ENCODE measurements at regions not wholly inside any gene's neighbourhood (a gene's known extent, or its start where the extent isn't known, plus 50 kb on each side); places are given as distances from the start of the nearest gene placed in this dataset.
"Not testable (repeated sequence)": the region's sequence is repeated elsewhere in the genome, so short reads cannot be mapped to it uniquely, and the experiment has no call there.

- no peak for DNase-seq (ENCODE audit: low read depth)
Observed at GRCh38 chr5:92554447-92555085, 1026.5 kb downstream of the NR2F1-AS1 start.

DNA sequence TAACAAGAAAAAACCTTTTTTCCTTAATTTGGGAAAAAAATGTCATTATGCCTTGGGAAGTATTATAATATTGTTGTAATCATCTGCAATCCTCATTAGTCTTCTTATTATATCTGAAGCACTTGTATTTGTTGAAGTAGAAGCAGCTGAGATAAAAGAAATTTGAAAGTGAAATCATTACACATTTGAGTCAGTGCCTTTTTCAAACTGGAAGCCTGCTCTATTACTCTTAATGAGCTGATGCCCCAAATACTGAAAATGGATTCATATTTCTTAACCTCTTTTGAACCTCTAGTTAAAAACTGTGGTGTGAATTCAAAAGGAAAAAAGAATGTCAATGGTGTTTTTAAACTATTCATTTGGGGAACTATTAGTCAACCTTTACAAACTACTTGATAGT, 1027.7 kb downstream of the NR2F1-AS1 start:
- no peak for DNase-seq (ENCODE audit: low read depth)

DNA sequence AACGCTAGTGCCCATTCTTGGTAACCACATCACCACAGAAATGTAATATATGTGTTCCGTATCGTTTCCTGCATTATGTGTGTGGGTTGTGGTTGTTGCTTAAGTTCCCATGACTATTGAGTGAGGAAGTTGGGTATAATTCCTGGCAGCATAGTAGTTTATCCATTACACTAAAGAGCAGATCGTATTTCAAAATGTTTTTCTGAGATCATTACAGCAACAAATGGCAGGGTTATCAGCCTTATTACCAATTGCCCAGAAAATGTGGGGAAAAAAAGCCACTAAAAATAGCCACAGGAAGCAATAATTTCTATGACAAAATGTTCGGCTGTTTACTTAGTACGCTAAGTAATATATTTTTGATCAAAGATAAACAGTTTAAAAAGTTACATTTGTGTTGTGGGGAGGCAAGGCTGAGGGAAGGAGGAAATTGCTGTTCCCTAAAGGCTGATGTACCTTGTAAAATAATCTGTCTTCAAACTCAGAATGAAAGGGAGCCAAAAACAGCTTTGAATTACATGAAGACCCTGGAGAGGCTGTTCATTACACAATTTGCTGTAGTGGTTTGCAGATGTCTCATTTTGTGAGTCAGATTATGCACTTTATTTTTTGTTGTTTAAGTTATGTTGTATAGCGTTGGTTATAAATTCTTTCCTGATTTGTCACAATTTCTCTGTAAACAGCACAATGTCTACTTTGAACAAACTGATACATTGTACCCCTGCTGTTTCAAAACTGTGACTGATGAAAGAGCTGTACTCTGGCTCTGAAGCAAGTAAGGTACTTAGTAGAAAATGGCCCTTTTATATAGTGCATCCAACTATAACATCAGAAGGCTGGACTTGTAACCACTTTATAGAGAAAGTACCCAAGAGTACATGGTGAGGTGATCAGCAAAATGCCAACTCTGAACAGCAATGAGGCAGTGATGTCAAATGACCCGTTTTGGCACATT, 1028.5 kb downstream of the NR2F1-AS1 start:
- DNase-seq (ENCODE audit: low read depth), result peak; percentile 94

GRCh38 chr5:92548346-92548745, 1032.7 kb downstream of the NR2F1-AS1 start:
- DNase-seq (ENCODE audit: low read depth), result no peak

- DNase-seq (ENCODE audit: low read depth), result no peak
Observed at GRCh38 chr5:92544596-92544995, 1036.4 kb downstream of the NR2F1-AS1 start.

DNA sequence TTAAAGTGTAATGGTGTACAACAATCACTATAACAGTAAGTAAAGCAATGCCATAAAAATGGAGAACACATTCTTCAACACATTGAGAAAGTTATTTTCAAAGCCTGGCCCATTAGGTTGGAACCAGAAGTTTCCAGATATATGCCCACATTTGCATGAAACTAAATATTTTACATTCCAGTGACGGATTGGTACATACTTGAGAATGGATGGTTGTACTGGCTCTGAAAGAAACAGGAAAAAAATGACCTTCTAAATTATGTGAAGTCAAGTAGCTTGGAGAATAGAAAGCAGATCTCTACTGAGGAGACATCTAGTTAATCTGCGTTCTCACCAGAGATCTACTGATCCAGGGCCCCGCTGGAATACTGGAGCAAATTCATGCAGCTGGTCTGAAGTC, 1037.0 kb downstream of the NR2F1-AS1 start:
- DNase-seq (ENCODE audit: low read depth), result no peak

DNA sequence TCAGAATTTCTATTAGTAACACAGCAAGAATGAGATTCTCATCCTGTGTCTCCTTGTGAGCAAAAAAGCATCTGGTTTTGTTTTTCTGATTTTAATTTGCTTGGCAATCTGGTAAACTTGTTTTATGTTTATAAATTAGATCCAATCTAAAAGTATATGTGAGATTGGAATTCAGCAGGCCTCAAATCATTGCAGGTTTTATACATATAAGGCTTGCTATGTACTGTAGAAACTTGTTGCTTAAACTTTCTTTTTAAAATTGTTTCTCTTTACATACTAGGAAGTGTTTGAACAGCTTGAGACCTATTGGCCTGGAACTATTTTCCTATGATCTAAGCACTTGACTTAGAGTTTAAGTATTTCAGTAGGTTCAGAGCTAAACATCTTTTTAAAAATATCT, 1037.8 kb downstream of the NR2F1-AS1 start:
- no peak for DNase-seq (ENCODE audit: low read depth)

DNA sequence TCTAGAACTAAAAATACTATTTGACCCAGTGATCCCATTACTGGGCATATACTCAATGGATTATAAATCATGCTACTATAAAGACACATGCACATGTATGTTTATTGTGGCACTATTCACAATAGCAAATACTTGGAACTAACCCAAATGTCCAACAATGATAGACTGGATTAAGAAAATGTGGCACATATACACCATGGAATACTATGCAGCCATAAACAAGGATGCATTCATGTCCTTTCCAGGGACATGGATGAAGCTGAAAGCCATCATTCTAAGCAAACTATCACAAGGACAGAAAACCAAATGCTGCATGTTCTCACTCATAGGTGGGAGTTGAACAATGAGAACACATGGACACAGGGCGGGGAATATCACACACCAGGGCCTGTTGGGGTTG, 1039.0 kb downstream of the NR2F1-AS1 start:
- DNase-seq (ENCODE audit: low read depth), result not testable (repeated sequence)

DNA sequence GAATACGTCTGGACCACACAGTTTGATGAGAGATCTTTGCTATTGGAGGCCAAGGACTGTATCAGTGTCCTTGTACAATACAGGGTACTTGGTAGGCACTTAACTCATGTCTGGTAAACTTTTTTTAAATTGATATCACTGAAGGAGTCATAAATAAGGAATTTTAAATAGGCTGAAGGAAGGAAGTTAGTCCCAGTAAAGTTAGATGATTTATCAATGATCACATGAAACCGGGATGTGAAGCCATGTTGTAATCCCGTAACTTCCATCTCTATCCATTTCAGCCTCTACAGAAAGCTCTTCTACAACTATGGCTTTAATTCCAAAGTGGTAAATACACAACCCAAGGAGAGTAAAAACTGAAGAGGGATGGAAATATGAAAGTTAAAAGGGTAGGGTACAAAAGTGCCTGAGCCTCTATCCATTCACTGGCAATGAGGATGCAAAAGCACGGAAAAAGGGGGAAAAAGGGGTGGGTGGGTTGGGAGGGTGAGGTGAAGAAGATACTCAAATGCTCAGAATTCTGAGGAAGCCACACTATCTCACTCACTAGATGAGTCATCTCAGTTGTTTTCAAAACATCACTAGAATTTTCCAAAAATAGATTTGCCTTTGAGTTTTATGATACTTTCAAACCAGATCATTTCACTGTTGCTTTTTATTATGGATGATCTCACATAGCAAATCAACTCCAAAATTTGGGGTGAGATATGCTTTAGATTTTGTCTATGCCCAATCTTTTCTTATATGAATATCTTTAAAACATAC, 1053.5 kb downstream of the NR2F1-AS1 start:
- no peak for DNase-seq (ENCODE audit: low read depth)

GRCh38 chr5:92525131-92525530, 1055.9 kb downstream of the NR2F1-AS1 start:
- no peak for DNase-seq (ENCODE audit: low read depth)

DNA sequence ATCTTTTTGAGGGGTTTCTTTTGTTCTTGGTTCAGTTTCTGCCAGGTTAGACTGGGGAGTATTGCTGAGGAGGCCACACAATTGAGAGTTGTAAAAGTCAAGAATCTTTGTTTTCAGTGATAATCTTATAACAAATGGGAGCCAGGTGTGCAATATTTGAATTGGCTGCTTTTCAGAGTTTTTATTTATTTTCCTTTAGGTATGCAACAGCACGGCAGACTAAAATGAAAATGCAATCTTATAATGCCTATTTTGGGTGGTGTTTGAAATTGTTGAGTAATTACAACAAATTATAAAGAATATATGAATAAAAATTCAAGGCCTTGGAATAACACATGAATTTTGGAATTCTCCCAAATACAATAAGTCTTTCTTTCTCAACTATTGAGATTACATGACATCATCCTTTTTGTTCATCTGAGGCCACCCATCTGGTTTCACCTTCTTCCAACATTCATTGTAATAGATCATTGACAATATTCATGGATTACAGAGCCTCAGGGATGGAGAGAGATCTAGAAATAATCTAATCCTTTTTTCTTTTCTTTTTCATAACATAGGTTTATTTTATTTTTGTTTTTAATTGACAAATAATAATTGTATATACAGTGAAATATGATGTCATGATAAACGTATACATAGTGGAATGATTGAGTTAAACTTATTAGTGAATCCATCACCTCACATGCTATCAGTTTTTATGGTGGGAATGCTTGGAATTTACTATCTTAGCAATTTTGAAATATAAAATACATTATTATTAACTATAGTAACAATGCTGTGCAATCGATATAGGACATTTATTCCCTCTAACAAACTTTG, 1061.0 kb downstream of the NR2F1-AS1 start:
- no peak for DNase-seq (ENCODE audit: low read depth)

DNA sequence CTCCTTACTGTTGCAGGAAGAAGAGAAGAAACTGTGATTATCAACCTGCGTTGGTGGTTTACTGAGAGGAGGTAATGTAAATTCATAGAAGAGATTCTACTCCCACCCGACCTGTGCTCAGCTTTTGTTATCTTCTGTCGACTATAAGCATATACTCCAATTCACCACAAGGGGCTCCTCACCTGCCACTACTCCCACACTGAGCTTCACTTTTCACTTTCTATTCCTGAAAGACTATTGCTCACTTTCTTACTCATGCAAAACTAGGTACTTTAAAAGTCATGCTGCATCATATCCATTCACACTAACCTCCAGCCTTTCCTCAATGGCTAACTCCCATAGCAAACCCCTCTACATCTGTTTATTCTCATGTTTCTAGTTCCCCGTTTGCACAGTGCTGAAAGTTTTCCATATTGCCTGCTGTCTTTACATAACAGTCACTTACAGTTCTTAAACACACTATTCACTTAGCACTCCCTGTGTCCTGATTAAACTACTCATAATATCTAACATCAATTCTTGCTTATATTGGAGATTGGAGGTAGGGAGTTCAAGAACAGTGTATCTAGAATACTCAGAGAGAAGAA, 1062.6 kb downstream of the NR2F1-AS1 start:
- peak; percentile 23 for DNase-seq (ENCODE audit: low read depth)

- DNase-seq (ENCODE audit: low read depth), result no peak
Observed at GRCh38 chr5:92514896-92515295, 1066.1 kb downstream of the NR2F1-AS1 start.

DNA sequence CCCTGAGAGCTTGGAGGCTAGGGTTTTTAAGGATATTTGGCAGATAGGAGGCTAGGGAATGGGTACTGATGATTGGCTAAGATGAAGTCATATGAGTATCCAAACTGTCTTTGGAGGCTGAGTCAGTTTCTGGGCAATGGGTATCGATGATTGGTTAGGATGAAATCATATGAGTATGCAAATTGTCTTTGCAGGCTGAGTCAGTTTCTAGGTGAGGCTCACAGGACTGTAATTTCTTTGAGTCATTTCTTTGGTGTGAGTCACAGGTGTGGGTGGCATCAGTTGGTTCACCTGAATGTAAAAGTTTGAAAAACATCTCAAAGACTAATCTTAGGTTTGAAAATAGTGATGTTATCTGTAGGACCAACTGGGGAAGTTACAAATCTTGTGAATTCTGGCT, 1068.0 kb downstream of the NR2F1-AS1 start:
- DNase-seq (ENCODE audit: low read depth), result no peak

GRCh38 chr5:92508271-92508670, 1072.7 kb downstream of the NR2F1-AS1 start:
- no peak for DNase-seq (ENCODE audit: low read depth)

DNA sequence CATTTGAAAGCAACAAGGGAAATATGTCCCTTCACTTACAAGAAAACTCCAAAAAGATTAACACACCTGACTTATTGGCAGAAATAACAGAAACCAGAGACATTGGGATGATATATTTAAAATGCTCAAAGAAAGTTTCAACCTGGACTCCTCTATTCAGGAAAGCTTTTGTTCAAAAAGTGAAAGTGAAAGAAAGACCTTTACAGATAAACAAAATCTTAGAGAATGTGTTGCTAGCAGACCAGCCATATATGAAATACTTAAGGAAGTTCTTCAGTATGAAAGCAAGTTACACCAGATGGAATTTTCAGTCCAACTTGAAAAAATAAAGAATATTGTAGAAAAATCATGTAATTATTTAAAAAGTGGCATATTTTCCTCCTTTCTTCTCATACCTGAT, 1075.1 kb downstream of the NR2F1-AS1 start:
- DNase-seq (ENCODE audit: low read depth), result no peak

- DNase-seq (ENCODE audit: low read depth), result no peak
Observed at GRCh38 chr5:92505145-92505544, 1075.9 kb downstream of the NR2F1-AS1 start.

- no peak for DNase-seq (ENCODE audit: low read depth)
Observed at GRCh38 chr5:92504346-92504745, 1076.7 kb downstream of the NR2F1-AS1 start.

DNA sequence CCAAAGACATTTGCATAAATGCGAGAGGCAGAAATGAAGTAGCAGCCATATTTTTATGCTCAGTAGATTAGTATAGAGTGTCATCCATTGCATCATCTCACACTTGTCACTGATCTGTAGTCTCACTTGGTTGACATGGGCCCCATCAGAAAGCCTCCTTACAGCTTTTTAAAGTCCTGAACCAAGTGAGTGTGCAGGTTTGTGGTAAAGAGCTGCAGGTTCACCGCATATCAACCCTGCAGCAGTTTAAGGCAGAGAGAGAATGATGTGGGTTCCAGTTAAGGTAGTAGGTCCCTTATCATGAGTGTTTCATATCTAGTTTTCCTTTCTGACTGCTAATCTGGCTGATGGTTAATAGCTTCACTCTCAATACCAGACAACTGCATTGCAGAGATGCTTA, 1080.3 kb downstream of the NR2F1-AS1 start:
- no peak for DNase-seq (ENCODE audit: low read depth)

DNA sequence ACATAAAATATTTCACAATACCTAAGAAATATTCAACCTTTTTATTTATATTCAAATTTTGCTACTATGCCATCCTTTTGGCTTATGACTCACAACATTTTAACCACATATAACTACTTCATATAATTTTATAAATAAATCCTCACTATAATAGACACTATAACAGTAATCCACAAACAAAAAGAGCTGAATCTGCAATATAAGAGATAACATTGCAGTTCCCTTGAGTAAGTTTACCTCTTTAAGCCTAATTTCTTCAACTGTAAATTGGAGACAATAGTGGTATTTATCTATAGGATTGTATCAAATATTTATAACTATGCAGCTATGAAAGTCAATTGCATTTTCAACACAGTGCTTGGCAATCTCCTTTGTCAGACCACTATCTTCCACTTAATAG, 1084.5 kb downstream of the NR2F1-AS1 start:
- DNase-seq (ENCODE audit: low read depth), result no peak

DNA sequence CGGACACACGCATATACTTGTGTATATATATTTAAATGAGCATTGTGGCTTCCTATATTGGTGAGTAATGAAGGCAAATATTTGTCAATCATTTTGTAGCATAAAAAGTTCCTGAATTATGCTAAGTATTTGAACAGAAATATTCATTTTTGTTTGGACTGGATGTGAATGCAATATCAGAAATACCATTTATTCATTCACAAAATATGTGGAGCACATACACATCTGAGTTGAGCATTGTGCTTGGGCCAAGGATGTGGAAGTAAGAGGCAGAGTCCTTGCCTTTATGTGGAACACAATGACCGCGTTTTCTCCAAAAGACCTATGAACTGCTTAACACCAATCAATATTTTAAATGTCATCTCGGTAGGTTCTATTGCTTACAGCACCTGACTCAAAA, 1086.5 kb downstream of the NR2F1-AS1 start:
- no peak for DNase-seq (ENCODE audit: low read depth)
